Left renal pelvis (tissue), 4 donors: ENCODE measurements at regions not wholly inside any gene's neighbourhood (a gene's known extent, or its start where the extent isn't known, plus 50 kb on each side); places are given as distances from the start of the nearest gene placed in this dataset.
"Not testable (repeated sequence)": the region's sequence is repeated elsewhere in the genome, so short reads cannot be mapped to it uniquely, and the experiment has no call there.

Experiments used
- DNase-seq, 4 donors: peaks; one replicate each; pipeline ENCODE4 v3.0.0-alpha.2; 2013; ENCODE audit warnings: low read depth in 4 of 4, low spot score in 3 of 4

DNA sequence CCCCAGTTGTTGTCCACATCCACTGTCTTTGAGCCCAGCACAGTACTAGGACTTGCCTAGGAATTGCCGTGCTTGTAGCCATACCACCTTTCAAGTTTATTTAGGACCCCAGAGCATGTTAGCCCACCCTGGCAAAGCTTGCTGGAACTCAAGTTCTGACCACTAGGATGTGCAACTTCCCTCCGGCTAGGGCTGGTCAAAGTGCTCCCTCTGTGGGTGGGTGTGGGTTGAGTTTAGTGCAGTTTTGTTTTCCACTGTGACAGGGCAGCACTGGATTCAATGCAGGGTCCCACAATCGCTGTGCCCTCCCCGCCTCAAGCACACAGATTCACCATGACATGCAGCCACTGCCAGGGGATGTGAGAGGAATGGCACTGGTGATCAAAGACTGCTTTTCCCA is 96.0 kb downstream of the RASGEF1B start:
- DNase-seq, result no peak

DNA sequence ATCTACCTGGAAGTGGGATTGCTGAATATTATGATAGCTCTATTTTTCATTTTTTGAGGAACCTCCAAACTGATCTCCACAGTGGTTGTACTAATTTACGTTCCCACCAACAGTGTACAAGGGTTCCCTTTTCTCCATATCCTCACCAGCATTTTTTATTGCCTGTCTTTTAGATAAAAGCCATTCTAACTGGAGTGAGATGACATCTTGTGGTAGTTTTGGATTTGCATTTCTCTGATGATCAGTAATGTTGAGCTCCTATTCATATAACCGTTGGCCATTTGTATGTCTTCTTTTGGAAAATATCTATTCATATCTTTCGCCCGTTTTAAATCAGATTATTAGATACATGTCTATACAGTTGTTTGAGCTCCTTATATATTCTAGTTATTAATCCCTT is 101.8 kb downstream of the RASGEF1B start:
- no peak for DNase-seq

DNA sequence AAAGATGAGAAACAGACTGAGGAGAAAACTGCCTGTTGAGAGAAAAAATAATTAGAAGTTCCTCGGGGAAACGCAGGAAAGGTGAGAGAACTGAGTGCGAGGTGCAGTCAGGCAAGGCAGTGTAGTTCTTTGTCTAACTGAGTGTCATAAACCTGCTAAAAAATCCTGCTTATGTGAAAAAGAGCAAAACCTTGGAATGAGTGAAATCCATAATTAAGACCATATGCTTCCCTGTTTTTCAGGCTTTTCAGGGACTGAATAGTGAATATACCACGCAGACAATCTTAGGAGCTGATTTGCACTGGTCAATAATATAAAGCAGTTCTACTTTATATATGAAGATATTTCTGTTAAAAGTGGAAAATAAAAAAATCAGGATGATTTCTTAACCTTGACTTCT is 104.9 kb downstream of the RASGEF1B start:
- no peak for DNase-seq

DNA sequence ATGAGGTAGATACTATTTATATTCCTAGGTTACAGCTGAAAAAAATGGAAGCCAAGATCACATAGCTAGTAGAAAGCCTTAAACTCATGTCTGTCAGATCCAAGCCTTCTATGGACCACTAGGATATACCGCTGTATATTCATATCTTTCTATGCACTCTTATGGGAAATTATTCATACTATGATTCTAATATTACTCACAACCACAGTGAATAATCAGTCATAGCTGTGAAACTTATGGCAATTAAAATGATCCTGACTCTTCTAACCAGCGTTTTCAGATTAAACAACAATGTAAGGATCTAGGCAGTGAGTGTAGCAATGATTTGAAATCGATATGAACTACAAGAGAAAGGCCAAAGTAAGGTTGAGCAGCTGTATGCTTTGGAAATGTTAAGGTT is 111.0 kb downstream of the RASGEF1B start:
- no peak for DNase-seq

DNA sequence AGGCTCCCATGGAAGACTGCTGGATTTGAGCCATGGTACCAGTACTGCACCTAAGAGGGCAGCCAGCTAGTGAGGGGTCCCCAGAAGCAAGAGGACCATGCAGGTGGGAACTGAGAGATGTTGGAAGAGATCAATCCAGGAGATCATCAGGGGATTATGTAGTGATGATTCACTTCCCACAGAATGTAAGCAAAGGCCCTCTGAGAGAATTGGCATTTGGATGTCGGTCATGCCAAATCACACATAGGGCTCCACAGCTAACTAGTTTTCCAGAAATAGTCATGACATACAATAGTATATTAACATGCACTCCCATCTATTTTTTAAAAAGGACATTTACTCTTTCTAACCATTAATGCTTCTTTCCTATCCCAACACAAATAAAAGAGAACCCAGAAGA is 112.5 kb downstream of the RASGEF1B start:
- DNase-seq, result no peak

DNA sequence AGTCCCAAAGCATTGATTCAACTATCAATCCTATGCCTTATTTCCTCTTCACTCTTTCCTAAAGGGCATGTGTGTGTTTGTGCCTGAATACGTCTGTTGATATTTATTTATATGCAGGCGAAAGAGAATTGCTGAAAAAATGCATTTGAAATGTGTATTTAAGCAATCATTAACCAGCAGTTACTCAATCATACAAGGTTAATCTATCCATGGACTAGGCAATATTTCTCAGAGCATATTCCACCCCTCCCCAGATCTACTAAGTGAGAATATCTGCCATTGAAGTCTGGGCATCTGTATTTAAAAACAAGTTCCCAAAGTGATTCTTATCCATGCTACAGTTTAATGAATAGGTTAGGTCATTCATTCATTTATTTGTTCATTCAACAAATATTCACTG is 113.6 kb downstream of the RASGEF1B start:
- DNase-seq, result no peak

DNA sequence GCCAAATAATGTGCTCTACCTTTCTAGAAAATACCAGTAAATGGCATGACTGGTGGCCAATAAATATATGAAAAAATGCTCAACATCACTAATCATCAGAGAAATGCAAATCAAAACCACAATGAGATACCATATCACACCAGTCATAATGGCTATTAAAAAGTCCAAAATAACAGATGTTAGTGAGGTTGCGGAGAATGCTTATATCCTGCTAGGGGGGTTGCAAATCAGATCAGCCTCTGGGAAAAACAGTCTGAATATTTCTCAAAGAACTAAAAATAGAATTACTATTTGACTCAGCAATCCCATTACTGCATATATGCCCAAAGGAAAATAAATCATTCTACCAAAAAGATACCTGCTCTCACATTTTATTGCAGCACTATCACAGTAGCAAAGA is 115.1 kb downstream of the RASGEF1B start:
- no peak for DNase-seq

DNA sequence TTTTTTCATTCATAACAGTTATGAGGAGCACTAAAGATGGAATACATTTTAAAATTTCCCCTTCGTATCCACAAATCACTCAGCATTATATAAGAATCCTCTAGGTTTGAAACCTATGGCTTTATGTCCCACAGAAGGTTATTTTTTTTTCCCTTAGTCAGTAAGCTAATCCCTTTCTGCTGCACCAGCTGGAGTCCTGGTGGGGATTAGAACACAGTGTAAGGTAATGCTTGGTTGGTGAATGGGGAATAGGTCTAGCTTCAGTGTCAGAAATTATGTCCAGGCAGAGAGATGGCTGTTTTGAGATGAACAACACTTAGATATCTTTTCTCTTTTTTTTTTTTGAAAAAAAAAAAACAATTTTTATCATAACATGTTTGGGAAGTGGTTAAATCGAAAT is 116.6 kb downstream of the RASGEF1B start:
- DNase-seq, result no peak

DNA sequence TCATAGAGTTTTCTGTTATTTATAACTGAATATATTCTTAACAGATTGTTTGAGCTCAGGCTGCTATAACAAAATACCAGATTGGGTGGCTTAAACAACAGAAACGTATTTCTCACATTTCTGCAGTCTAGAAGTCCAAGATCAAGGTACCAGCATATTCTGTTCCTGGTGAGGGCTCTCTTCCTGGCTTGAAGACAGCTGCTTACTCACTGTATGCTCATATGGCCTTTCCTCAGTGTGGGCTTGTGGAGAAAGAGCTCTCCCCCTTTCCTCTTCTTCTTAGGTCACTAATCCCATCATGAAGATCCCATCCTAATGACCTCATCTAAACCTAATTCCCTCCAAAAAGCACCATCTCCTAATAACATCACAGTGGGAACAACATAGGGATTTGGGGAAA is 117.8 kb downstream of the RASGEF1B start:
- no peak for DNase-seq

DNA sequence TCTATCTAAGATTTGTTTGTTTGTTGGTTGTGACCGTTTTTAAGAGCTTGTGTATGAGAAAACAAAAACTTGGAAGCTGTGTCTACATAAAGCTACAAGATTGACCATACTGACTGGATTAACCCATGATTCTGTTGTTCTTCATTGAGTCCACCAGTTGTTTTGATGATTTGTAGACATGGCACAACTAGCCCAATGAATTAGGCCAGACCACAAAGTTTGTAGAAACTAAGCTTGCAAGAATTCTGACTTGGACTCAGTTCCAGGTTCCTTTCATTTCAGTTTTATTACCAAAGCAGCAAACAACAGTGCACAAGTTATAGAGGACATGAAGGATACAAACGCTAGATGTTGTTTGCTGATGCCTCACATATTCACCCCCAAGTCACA is 119.3 kb downstream of the RASGEF1B start:
- peak in 2 of 4 donors; percentile 10 to 14 for DNase-seq

DNA sequence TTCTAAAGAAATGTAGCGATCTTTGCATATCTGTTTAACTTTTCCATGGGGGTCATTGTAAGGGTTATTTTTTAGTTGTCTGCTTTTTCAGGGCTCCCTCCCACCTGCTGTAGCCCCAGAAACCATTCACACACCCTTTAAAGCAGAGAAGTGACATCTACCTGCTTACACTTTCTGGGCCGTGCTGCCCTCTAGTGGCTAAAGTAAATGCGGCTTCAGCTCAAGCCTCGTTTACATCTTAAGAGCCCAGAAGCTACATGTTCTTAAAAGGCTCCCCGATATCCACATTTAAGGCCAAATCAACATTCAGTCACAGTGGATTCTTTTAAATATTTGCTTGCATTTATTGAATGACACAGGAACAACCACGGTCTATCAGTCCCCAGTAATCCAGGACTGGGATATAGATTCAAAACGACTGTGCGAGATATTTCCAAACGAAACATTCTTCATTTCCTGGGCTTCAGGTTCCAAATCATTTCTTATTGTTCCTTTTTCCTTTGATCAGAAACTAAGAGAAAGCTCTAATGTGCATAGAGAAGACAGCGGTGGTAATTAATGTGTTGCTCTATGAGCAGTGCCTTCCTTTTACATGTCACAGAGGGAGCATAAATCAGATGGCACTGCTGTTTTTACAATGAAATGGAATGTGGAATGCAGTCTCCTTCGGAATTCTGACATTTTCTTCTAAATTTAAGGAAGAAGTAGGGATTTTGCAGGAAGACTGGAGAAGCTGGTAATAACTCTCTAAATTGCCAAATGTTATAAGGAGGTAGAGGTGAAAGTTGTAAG is 119.9 kb downstream of the RASGEF1B start:
- DNase-seq, result peak; percentile 63 to 77 (median 69)

DNA sequence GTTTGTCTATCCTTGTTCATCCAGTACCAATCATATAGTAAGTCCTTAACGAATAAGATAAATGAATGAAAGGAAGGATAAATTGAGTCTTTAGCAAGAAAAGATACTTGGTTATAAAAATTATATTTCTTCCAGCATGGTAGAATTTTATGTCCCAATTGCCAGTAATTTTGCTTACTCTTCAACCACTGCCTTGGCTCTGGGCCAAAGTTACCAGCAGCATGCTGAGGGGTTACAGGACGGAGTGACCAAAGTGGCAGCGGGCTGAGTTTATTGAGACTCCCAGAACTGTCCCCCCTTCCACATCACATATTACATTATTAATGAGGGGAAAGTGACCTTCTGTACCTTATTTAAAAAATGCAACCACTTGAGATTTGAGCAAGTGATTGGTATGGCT is 121.7 kb downstream of the RASGEF1B start:
- DNase-seq, result no peak

DNA sequence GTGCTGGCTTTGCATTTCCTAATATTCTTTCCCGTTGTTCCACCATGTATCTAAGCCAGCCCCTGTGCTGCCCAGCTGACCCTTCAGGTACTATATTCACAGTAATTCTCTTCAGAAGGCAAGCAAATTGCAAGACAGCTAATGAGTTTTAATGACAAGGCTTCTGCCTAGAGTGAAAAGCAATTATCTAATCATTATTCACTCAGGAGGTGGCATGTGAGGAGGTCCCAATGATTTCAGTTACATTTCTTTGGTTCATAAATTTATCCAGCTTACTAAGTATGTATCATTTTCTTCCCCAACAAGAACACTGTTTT is 123.0 kb downstream of the RASGEF1B start:
- DNase-seq, result no peak

DNA sequence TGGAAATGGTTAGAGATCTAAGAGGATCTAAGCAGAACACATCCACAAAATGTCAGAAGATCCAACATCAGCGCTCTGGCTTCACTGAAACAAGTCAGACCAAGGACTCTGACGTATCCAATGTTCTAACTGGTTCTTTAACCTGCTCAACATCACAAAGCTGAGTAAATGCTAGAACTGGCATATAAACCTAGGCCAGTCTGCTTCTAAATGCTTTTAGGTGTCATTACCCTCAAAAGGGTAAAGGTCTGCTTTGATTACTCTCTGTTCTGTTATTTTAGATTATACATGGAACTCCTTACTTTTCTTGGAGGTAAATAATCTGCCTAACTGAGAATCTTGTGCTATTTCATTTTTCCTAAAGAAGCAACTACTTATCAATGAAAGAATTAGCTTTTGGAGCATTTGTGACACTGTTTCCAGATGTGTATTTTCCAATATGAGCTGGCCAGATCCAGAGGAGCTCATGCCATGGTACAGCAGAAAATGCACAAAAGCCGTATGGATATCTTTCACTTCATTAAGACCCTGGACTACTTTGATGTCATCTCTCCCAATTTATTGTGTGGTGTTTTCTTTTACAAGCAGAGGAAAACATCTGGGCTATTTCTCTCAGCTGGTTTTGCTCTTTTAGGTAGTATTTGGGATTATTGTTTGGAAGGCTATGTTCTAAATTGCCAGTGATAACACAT is 123.5 kb downstream of the RASGEF1B start:
- DNase-seq, result no peak

DNA sequence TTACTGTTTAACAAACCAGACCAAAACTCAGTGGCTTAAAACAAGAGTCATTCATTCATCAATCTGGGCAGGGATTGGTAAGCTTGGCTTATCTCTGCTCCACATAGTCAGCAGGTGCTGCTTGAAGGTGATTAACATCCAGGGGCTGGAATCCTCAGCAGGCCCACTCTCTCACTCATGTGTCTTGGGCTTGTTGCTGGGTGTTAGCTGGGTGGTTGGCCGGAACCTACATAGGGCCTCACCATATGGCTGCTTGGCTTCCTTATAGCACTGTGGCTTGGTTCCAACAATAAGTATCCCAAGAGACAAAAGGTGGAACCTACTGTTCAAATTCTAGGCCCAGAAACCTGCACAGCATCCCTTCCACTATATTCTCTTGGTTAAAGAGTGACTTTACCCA is 125.0 kb downstream of the RASGEF1B start:
- no peak for DNase-seq

DNA sequence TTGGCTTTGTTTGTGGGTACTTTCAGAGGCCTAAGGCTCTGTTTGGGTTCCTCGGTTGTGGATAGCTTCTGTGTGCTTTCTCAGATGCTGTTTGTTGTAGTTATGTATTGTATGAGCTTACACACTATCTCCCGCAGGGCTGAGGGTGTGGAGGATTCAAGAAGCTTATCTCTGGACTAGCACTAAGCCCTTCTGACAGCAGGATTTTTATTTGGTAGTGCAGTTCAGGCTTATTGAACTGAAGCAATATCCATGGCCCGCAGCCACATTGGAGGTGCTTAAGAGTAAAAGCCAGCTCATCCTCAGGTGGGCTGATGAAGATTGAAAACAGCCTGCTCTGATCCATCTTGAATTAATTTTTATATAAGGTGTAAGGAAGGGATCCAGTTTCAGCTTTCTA is 128.2 kb downstream of the RASGEF1B start:
- DNase-seq, result no peak

DNA sequence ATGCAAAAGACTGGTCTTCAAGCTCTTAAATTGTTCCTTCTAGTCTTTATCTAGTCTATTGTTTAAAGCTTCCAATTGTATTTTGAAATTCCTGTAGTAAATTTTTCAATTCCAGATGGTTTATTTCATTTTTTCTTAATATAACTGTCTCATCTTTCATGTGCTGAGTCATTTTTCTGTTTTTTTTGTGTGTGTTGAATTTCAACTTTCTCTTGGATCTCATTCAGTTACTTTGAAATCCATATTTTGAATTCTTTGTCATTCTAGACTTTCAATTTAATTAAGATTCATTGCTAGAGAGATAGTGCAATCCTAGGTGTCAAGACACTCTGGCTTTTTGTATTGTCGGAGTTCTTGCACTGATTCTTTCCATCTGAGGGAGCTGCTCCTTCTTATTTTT is 128.0 kb upstream of the PRKG2 start:
- DNase-seq, result no peak

DNA sequence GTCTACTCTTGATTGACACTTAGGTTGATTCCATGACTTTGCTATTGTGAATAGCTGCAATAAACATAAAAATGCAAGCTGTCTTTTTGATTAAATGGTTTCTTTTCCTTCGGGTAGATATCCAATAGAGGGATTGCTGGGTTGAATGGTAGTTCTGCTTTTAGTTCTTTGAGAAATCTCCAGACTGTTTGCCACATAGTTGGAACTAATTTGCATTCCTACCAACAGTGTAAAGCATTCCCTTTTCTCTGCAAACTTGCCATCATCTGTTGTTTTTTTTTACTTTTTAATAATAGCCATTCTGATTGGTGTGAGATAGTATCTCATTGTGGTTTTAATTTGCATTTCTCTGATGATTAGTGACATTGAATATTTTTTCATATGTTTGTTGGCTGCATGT is 122.2 kb upstream of the PRKG2 start:
- no peak for DNase-seq

DNA sequence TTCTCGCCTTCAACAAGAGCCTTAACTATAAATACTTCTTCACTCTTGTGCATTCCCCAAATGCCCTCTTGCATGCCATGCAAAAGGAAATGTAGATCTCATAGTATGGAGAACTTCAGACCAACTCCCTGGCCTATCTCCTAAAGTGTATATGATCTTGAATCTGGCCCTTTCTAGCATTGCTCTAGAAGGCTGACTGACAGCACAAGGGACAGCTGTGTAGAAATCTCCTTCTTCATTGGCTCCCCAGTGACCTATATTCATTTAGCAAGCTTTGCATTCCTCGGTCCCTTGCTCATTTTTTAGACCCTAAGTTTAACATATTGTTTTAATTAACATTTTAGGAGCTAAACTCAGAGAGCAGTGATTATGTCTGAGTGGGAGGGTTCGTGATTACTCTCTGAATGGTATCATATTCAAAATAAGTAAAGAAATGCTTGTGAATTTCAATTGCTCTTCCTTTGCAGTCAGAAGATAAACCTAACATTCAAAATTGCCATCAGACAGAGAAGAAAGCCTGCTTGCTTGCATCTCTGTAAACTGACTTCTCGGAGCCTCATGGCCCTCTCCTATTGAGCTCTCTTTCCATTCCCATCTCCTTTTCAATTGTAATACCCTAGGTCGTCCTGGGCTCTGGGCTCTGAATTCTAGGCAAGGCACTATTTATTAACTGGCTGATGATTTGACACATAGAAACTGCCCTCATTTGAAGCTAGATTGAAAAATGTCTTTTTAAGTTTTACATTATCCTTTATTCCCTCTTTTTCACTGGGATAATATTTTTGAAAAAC is 120.3 kb upstream of the PRKG2 start:
- no peak for DNase-seq

DNA sequence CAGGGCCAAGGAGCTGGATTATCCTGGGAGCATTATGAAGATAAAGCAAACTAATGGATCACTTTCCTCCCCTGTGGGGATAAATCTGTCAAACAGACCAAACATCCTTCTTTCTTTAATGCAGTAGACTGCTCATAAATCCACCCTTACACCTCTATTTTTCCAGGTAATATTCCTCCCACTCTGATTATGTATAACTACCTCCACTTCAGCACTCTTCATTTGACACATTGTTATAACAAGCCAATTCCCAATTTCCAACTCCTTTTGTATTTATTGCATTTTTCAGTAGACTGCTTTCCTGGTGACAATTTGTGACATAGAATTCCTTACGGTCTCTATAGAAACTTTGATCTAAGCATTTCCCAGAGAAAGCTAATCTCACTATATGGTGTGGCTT is 115.0 kb upstream of the PRKG2 start:
- DNase-seq, result no peak

DNA sequence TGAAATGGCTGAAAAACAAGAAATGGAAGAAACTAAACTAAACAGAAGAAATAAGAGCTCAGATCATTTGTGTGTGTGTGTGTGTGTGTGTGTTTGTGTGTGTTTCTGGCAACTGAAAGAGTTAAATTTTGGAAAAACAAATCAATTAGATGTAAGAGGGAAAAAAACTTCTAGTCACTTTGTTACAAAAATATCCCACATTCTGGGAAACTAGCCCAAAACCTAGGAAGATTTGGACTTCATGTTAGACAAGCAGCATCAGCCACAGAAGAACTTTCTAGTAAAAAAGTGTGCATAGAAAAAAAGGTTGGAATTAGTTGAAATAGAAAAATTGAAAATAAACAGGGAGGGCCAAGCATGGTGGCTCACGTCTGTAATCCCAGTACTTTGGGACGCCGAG is 111.6 kb upstream of the PRKG2 start:
- no peak for DNase-seq

DNA sequence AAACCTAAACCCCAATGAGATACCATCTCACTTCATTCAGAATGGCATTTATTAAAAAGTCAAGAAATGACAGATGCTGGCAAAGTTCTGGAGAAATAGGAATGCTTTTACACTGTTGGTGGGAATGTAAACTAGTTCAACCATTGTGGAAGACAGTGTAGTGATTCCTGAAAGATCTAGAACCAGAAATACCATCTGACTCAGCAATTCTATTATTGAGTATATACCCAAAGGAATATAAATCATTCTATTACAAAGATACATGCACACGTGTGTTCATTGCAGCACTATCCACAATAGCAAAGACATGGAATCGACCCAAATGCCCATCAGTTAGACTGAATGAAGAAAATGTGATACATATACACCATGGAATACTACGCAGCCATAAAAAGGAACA is 109.6 kb upstream of the PRKG2 start:
- DNase-seq, result not testable (repeated sequence)
